Thyroid gland (tissue), 4 donors: ENCODE measurements at regions not wholly inside any gene's neighbourhood (a gene's known extent, or its start where the extent isn't known, plus 50 kb on each side); places are given as distances from the start of the nearest gene placed in this dataset.

Experiments
- DNase-seq, 2 donors: peaks; one replicate each; pipeline ENCODE4 v3.0.0-alpha.2; 2019
- H3K27ac ChIP-seq, 3 donors: fragments of 200-600 bp; sonication (generic); 1 replicate in 2 of 3; 2 replicates in 1 of 3; pipeline ENCODE4 v1.5.1; 2016 to 2019; ENCODE audit warnings: mild to moderate bottlenecking in 1 of 3, moderate library complexity in 1 of 3
- H3K27me3 ChIP-seq: fragments of 200-600 bp; sonication (generic); one replicate; pipeline ENCODE4 v1.5.1; 2019
- H3K36me3 ChIP-seq, 2 donors: fragments of 200-600 bp; sonication (generic); one replicate each; pipeline ENCODE4 v1.5.1; 2016 to 2019
- H3K4me1 ChIP-seq, 2 donors: fragments of 200-600 bp; sonication (generic); one replicate each; pipeline ENCODE4 v1.5.1; 2017 to 2019
- H3K4me3 ChIP-seq, 3 donors: fragments of 200-600 bp; sonication (generic); replicated peaks in 1 of 3; 1 replicate in 2 of 3; 2 replicates in 1 of 3; pipeline ENCODE4 v1.5.1; 2016; ENCODE audit warnings: mild to moderate bottlenecking in 1 of 3
- H3K9me3 ChIP-seq: fragments of 200-600 bp; sonication (generic); one replicate; pipeline ENCODE4 v1.5.1; 2017
- POLR2A ChIP-seq, 2 donors: fragments of 450-650 bp; IDR thresholded peaks; one replicate each; pipeline ENCODE4 v1.6.1; 2017; ENCODE audit warnings: antibody characterized with exemption in 2 of 2, mild to moderate bottlenecking in 2 of 2, moderate library complexity in 1 of 2
- WGBS, 2 donors: methylation state at CpG; one replicate each; pipeline ENCODE4 v1.1.5; 2017; 5-methylcytosine and 5-hydroxymethylcytosine counted together
- intact Hi-C: fragments of 100-400 bp; cut with DNase I; formaldehyde crosslinking; loops from one replicate; pipeline ENCODE4 v1.15.1; 2023
- TF ChIP-seq, protein P1 (sequence below), 6 experiments: fragments of 200-600 bp in 3 of 6; fragments of 450-650 bp in 3 of 6; sonication (generic) in 3 of 6; IDR thresholded peaks; one replicate each; pipeline ENCODE4 v1.5.1; 2016 to 2019; ENCODE audit warnings: antibody characterized with exemption in 6 of 6, mild to moderate bottlenecking in 2 of 6, inconsistent platforms in 1 of 6, moderate library complexity in 1 of 6

DNA sequence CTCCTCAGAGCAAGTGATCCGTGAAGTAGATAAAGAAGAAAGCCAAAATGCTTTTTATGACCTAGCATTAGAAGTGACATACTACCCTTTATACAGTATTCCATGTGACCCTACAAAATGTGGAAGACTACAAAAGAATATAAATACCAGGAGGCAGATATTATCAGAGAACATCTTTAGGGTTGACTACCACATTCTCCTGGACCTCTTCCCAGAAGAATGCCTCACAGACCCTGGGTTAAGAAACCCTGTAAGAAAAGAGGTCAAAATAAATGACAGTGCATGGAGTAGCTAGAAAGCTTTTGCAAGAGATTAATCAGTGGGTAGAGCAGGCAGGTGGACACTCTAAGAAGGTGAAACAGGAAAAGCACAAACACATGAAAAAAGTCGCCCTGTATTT lies 69.2 kb downstream of the FANCF start:
- no peak for DNase-seq
- H3K27me3 ChIP-seq = no peaks in the 10 kb centered on the region
- H3K4me3 ChIP-seq = no peak overlapping the region
- intact Hi-C loops = no loop called here
- no peaks in the 10 kb centered on the region for H3K9me3 ChIP-seq
- WGBS, 2 donors = 82 to 89% methylated on average over 2 of the region's 2 CpGs
- no peaks in the 10 kb centered on the region for H3K36me3 ChIP-seq
- H3K4me1 ChIP-seq = no peaks in the 10 kb centered on the region
- no peak for TF ChIP-seq POLR2A (IDR thresholded peaks at IDR 0.05)
- TF ChIP-seq, protein P1, sequence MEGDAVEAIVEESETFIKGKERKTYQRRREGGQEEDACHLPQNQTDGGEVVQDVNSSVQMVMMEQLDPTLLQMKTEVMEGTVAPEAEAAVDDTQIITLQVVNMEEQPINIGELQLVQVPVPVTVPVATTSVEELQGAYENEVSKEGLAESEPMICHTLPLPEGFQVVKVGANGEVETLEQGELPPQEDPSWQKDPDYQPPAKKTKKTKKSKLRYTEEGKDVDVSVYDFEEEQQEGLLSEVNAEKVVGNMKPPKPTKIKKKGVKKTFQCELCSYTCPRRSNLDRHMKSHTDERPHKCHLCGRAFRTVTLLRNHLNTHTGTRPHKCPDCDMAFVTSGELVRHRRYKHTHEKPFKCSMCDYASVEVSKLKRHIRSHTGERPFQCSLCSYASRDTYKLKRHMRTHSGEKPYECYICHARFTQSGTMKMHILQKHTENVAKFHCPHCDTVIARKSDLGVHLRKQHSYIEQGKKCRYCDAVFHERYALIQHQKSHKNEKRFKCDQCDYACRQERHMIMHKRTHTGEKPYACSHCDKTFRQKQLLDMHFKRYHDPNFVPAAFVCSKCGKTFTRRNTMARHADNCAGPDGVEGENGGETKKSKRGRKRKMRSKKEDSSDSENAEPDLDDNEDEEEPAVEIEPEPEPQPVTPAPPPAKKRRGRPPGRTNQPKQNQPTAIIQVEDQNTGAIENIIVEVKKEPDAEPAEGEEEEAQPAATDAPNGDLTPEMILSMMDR (IDR thresholded peaks at IDR 0.05) = no peak
- no peak overlapping the region for H3K27ac ChIP-seq

DNA sequence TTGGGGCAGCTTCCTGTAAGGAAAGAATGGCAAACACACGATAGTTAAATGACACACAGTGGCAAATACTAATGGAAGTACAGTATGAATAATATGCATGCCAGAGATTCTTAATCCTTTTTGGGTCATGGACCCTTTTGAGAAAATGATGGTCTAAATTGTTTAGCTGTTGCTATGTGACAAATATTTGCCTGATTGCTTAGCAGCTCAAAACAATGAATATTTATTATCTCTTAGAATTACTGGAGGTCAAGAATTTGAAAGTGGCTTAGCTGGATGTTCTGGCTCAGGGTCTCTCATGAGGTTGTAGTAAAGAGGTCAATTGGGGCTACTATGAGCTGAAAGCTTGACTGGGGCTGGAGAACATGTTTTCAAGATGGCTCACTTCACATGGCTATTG lies 69.7 kb downstream of the FANCF start:
- no peaks in the 10 kb centered on the region for H3K9me3 ChIP-seq
- WGBS, 2 donors = 80 to 85% methylated on average over 1 of the region's 1 CpG
- TF ChIP-seq, protein P1 (IDR thresholded peaks at IDR 0.05) = no peak
- TF ChIP-seq POLR2A (IDR thresholded peaks at IDR 0.05) = no peak

DNA sequence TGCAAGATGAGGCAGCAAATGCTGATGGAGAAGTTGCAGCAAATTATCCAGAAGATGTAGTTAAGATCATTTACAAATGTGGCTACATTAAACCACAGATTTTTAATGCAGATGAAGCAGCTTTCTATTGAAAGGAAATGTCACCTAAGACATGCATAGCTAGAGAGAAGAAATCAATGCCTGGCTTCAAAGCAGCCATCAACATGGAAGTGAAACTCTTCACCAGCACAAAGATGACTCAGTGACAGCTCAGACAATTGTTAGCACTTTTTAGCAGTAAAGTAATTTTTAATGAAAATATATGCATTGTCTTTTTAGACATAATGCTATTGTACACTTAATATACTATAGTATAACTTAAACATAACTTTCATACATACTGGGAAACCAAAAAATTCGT lies 71.4 kb downstream of the FANCF start:
- H3K36me3 ChIP-seq = no peaks in the 10 kb centered on the region
- H3K4me3 ChIP-seq = no peak overlapping the region
- TF ChIP-seq, protein P1 (IDR thresholded peaks at IDR 0.05) = no peak
- no peak for TF ChIP-seq POLR2A (IDR thresholded peaks at IDR 0.05)
- no peaks in the 10 kb centered on the region for H3K9me3 ChIP-seq
- no peak for DNase-seq
- WGBS, 2 donors = 52 to 55% methylated on average over 1 of the region's 1 CpG
- intact Hi-C loops = no loop called here
- H3K4me1 ChIP-seq = no peaks in the 10 kb centered on the region
- no peaks in the 10 kb centered on the region for H3K27me3 ChIP-seq
- no peak overlapping the region for H3K27ac ChIP-seq

More for the DNA sequence above, 69.7 kb downstream of the FANCF start:
- intact Hi-C loops = no loop called here
- Histone ChIP-seq H3K27me3 (no peaks in the 10 kb centered on the region), H3K4me3 (no peak overlapping the region), H3K36me3 (no peaks in the 10 kb centered on the region), H3K27ac (no peak overlapping the region), H3K4me1 (no peaks in the 10 kb centered on the region)
- no peak for DNase-seq

DNA sequence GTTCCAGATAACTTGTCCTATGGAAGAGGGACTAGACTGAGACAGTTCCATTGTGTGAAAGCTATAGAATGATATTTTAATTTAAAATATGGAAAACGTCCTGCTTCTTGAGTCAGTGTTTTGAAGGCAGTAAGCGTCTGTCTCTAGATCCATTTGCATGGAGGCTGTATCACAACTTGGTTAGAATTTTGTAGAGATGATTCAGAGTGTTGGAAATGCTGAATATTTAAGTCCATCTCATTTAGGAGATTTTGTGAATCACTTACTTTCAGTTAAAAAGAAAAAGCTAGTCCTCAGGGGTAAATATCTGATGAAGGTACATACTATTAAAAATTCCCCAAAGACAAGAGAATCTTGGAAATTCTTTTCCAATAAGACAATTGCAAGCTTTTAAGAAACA lies 72.7 kb downstream of the FANCF start:
- no peaks in the 10 kb centered on the region for H3K9me3 ChIP-seq
- no peak for DNase-seq
- no peaks in the 10 kb centered on the region for H3K36me3 ChIP-seq
- intact Hi-C loops = no loop called here
- H3K4me1 ChIP-seq = no peaks in the 10 kb centered on the region
- H3K27me3 ChIP-seq = no peaks in the 10 kb centered on the region
- WGBS, 2 donors = 75 to 81% methylated on average over 2 of the region's 2 CpGs
- no peak overlapping the region for H3K4me3 ChIP-seq
- no peak overlapping the region for H3K27ac ChIP-seq
- TF ChIP-seq, protein P1 (IDR thresholded peaks at IDR 0.05) = no peak

DNA sequence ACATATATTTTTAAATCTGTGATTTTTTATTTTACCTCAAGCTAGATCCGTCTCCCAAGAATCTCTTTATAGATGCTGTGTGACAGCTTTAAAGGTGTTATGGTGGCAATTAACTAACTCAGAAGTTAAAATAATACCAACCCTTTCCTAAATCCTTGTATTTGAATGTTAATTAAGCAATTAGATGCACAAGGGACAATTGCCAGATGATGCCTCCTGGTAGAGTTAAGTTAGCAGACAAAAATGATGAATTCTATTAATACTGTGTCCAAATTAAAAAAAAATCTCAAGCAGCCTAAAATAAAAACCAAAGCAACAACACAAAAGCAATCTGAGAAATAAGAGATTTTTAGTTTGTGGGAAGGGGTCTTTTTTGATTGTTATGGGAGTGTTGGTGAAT lies 78.9 kb downstream of the FANCF start:
- H3K9me3 ChIP-seq = no peaks in the 10 kb centered on the region
- no peaks in the 10 kb centered on the region for H3K4me1 ChIP-seq
- DNase-seq = no peak
- no peak overlapping the region for H3K27ac ChIP-seq
- no peak overlapping the region for H3K4me3 ChIP-seq
- H3K27me3 ChIP-seq = no peaks in the 10 kb centered on the region
- intact Hi-C loops = no loop called here
- no peak for TF ChIP-seq POLR2A (IDR thresholded peaks at IDR 0.05)
- TF ChIP-seq, protein P1 (IDR thresholded peaks at IDR 0.05) = no peak
- WGBS, 2 donors = 73 to 88% methylated on average over 1 of the region's 1 CpG
- no peaks in the 10 kb centered on the region for H3K36me3 ChIP-seq
